DOHH2 (cell line): ENCODE measurements at regions not wholly inside any gene's neighbourhood (a gene's known extent, or its start where the extent isn't known, plus 50 kb on each side); places are given as distances from the start of the nearest gene placed in this dataset.

Source experiments
- H3F3A ChIP-seq: fragments of 200-600 bp; sonication (generic), shearing (Covaris generic); 2 replicates; pipeline ENCODE4 v1.6.0; 2016; ENCODE audit warnings: antibody characterized with exemption, mild to moderate bottlenecking; ENCODE audit not compliant: control insufficient read depth, insufficient read depth
- H3K27ac ChIP-seq: fragments of 200-600 bp; sonication (generic); 2 replicates; pipeline ENCODE4 v1.5.1; 2014; ENCODE audit warnings: low read depth, mild to moderate bottlenecking, low read length, moderate library complexity
- H3K27me3 ChIP-seq: fragments of 200-600 bp; sonication (generic); 2 replicates; pipeline ENCODE4 v1.6.1; 2014; ENCODE audit warnings: mild to moderate bottlenecking, low read length, mixed read lengths; ENCODE audit not compliant: control insufficient read depth
- H3K36me3 ChIP-seq: fragments of 200-600 bp; sonication (generic); 2 replicates; pipeline ENCODE4 v1.6.1; 2014; ENCODE audit warnings: mild to moderate bottlenecking, low read length, moderate library complexity, mixed read lengths; ENCODE audit not compliant: control insufficient read depth
- H3K4me1 ChIP-seq: fragments of 200-600 bp; sonication (generic); 2 replicates; pipeline ENCODE4 v1.6.1; 2014; ENCODE audit warnings: mild to moderate bottlenecking, low read length, mixed read lengths; ENCODE audit not compliant: control insufficient read depth
- H3K4me2 ChIP-seq: fragments of 200-600 bp; sonication (generic); 2 replicates; pipeline ENCODE4 v1.6.0; 2014; ENCODE audit warnings: mild to moderate bottlenecking, low read length, moderate library complexity
- H3K4me3 ChIP-seq: fragments of 200-600 bp; sonication (generic); 2 replicates; pipeline ENCODE4 v1.5.1; 2014; ENCODE audit warnings: mild to moderate bottlenecking, low read length, mixed read lengths
- H3K79me2 ChIP-seq: fragments of 200-600 bp; sonication (generic); 2 replicates; pipeline ENCODE4 v1.6.1; 2014; ENCODE audit warnings: mild to moderate bottlenecking, low read length, mixed read lengths; ENCODE audit not compliant: control insufficient read depth
- H3K9me2 ChIP-seq: fragments of 200-600 bp; sonication (generic); replicated peaks from 2 replicates; pipeline ENCODE4 v1.6.1; 2014; ENCODE audit warnings: mild to moderate bottlenecking, low read length, mixed read lengths; ENCODE audit not compliant: control insufficient read depth
- H3K9me3 ChIP-seq: fragments of 200-600 bp; sonication (generic); 2 replicates; pipeline ENCODE4 v1.6.1; 2014; ENCODE audit warnings: antibody characterized with exemption, low read length, mixed read lengths; ENCODE audit not compliant: control insufficient read depth, insufficient read depth
- H4K20me1 ChIP-seq: fragments of 200-600 bp; sonication (generic); 2 replicates; pipeline ENCODE4 v1.6.0; 2014; ENCODE audit warnings: low read depth, mild to moderate bottlenecking, antibody characterized with exemption, low read length, moderate library complexity; ENCODE audit not compliant: control insufficient read depth, insufficient read depth
- CTCF ChIP-seq: fragments of 200-600 bp; sonication (generic); IDR thresholded peaks from one replicate; pipeline ENCODE4 v1.5.1; 2014; ENCODE audit warnings: antibody characterized with exemption, mild to moderate bottlenecking, low read depth, low read length; ENCODE audit not compliant: poor library complexity, severe bottlenecking
- EZH2phosphoT487 ChIP-seq: fragments of 200-600 bp; sonication (generic); IDR thresholded peaks from 2 replicates; pipeline ENCODE4 v1.6.1; 2017; ENCODE audit warnings: borderline replicate concordance, mild to moderate bottlenecking, antibody characterized with exemption, low read length, moderate library complexity, mixed read lengths

DNA sequence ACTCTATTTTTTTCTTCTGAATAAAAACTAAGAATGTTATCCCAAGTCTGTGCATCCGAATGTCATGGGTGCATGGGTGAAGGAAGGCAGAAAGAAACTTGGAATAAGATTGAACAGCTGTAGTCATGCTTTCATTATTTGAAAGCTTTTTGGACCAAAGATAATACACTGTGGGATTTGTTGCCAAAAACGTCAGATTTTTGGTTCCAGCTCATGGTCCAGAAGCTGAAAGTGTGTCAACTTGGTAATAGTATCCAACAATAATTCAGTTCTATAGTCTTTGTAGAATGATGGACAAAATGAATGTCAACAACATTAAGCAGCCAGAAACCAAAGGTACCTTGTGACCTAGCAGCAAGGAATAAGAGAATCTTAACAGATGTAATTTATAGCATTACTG lies 327.9 kb upstream of the ADAMTS9 start:
- TF ChIP-seq EZH2phosphoT487, result no peak
- no peak for TF ChIP-seq CTCF
- Histone ChIP-seq H3K4me3 (no peak overlapping the region), H3K9me3 (no peaks in the 10 kb centered on the region), H3K36me3 (no peaks in the 10 kb centered on the region), H3K79me2 (no peaks in the 10 kb centered on the region), H4K20me1 (no peaks in the 10 kb centered on the region), H3K27me3 (no peaks in the 10 kb centered on the region), H3K9me2 (no peaks in the 10 kb centered on the region), H3K27ac (no peak overlapping the region), H3K4me1 (no peaks in the 10 kb centered on the region), H3K4me2 (no peak overlapping the region), H3F3A (no peaks in the 10 kb centered on the region)

GRCh38 chr3:65013053-65013452 lies 325.3 kb upstream of the ADAMTS9 start:
- no peak for TF ChIP-seq CTCF
- no peaks in the 10 kb centered on the region for H3F3A ChIP-seq
- H3K27me3 ChIP-seq, result no peaks in the 10 kb centered on the region
- no peak overlapping the region for H3K4me2 ChIP-seq
- no peaks in the 10 kb centered on the region for H3K4me1 ChIP-seq
- no peaks in the 10 kb centered on the region for H3K36me3 ChIP-seq
- H3K9me3 ChIP-seq, result no peaks in the 10 kb centered on the region
- H4K20me1 ChIP-seq, result no peaks in the 10 kb centered on the region
- no peaks in the 10 kb centered on the region for H3K79me2 ChIP-seq
- no peaks in the 10 kb centered on the region for H3K9me2 ChIP-seq
- no peak overlapping the region for H3K27ac ChIP-seq
- no peak overlapping the region for H3K4me3 ChIP-seq

DNA sequence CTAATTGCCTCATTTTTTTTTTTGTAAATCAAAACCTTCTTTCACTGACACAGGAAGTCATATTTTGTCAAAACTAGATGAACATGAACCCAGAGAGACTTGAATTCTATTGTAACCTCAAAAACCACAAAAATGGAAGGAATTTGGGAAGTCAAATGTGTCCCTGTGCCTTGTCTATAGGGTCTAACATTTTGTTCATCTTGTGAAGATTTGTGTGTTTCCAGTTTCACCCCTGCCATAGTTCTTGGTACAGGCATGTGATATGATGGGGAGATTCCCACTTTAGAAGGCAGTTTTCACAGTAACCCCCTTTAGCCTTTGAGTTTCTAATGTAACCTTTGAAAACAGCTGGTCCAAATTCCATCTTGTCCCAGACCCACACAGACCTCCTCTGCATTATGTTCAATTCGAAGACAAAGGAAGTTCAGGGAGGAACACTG lies 318.5 kb upstream of the ADAMTS9 start:
- no peaks in the 10 kb centered on the region for H3F3A ChIP-seq
- no peaks in the 10 kb centered on the region for H3K36me3 ChIP-seq
- TF ChIP-seq CTCF (no peak), EZH2phosphoT487 (no peak)
- H3K4me2 ChIP-seq, result no peak overlapping the region
- no peak overlapping the region for H3K27ac ChIP-seq
- H3K9me3 ChIP-seq, result no peaks in the 10 kb centered on the region
- no peaks in the 10 kb centered on the region for H3K9me2 ChIP-seq
- H3K79me2 ChIP-seq, result no peaks in the 10 kb centered on the region
- no peaks in the 10 kb centered on the region for H4K20me1 ChIP-seq
- no peak overlapping the region for H3K4me3 ChIP-seq
- no peaks in the 10 kb centered on the region for H3K27me3 ChIP-seq
- no peaks in the 10 kb centered on the region for H3K4me1 ChIP-seq

- Histone ChIP-seq H3K9me3 (no peaks in the 10 kb centered on the region), H3K27ac (no peak overlapping the region), H3K79me2 (no peaks in the 10 kb centered on the region), H4K20me1 (no peaks in the 10 kb centered on the region), H3K4me1 (no peaks in the 10 kb centered on the region), H3K36me3 (no peaks in the 10 kb centered on the region), H3K4me3 (no peak overlapping the region), H3K27me3 (no peaks in the 10 kb centered on the region), H3K4me2 (no peak overlapping the region), H3K9me2 (no peaks in the 10 kb centered on the region), H3F3A (no peaks in the 10 kb centered on the region)
- TF ChIP-seq CTCF, result no peak
- no peak for TF ChIP-seq EZH2phosphoT487
These were observed 317.7 kb upstream of the ADAMTS9 start for GRCh38 chr3:65005486-65005885.
